ENCODE measurements at regions not wholly inside any gene's neighbourhood (a gene's known extent, or its start where the extent isn't known, plus 50 kb on each side); places are given as distances from the start of the nearest gene placed in this dataset.

GRCh38 chr1:212226467-212226866 is 58.7 kb upstream of the PPP2R5A start:
- TF ChIP-seq POLR2A (IDR thresholded peaks at IDR 0.05) (no peak), CTCF (IDR thresholded peaks at IDR 0.05) (no peak)
- 78 to 81% methylated on average over 3 of the region's 3 CpGs for WGBS, 2 donors
- intact Hi-C loops (cut with DNase I; ENCODE audit: low total_unique reads) = no loop called here
- no peak for DNase-seq (ENCODE audit: low spot score in 2 of 2)
- H3K4me3 ChIP-seq (ENCODE audit: low read depth, poor library complexity, severe bottlenecking) = no peak overlapping the region

DNA sequence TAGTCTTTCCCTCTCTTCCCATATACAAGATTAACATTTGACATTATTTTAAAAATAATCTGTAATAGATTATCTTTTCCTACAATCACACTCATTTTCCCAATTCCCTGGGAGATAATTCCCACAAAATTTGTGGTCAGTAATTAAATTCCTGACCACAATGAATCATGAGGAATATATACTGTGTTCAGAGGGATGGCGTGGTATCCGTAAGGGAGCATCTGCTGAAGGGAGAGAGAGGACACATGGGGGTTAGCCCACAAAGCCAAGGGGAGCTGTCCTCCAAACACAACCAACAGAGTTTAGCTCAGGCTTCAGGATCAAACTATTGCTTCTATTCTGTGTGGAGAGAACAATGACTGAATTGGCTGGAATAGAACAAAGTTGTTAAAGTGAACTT is 57.1 kb upstream of the PPP2R5A start:
- intact Hi-C loops (cut with DNase I; ENCODE audit: low total_unique reads) = no loop called here

DNA sequence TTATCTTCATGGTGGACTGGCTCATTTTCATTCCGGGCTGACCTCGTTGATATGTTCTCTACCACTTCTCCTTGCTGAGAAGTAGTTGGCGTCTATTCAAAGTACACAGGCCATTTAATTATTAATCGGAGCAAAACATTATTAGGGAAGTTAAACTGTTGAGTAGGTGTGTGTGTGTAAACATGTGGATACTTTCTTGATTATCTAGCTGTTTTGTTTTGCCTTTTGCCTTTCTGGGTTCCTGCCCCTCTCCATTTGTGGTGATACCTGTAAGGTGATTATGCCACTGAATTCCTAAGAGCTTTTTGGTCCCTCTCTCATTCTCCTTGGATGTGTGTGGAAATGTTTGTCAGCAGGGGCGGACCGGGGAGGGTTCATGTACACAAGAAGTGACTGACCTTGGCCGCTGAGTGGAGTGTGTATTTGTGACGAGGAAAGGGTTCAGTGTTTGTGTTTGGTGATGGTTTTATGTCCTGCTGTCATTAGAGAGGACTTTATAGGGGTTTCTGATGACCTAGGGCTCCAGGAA is 56.6 kb upstream of the PPP2R5A start:
- intact Hi-C loops (cut with DNase I; ENCODE audit: low total_unique reads) = no loop called here
- H3K4me3 ChIP-seq (ENCODE audit: low read depth, poor library complexity, severe bottlenecking) = no peak overlapping the region
- WGBS, 2 donors = 85 to 86% methylated on average over 8 of the region's 8 CpGs
- DNase-seq (ENCODE audit: low spot score in 2 of 2) = no peak
- no peak for TF ChIP-seq CTCF (IDR thresholded peaks at IDR 0.05)
- no peak for TF ChIP-seq POLR2A (IDR thresholded peaks at IDR 0.05)

More for the DNA sequence above, 57.1 kb upstream of the PPP2R5A start:
- no peak for DNase-seq (ENCODE audit: low spot score in 2 of 2)
- H3K4me3 ChIP-seq (ENCODE audit: low read depth, poor library complexity, severe bottlenecking) = no peak overlapping the region
- TF ChIP-seq POLR2A (IDR thresholded peaks at IDR 0.05) (no peak), CTCF (IDR thresholded peaks at IDR 0.05) (no peak)
- WGBS, 2 donors = 82 to 95% methylated on average over 2 of the region's 2 CpGs

GRCh38 chr1:212229654-212230053 is 55.6 kb upstream of the PPP2R5A start:
- 78 to 88% methylated on average over 2 of the region's 2 CpGs for WGBS, 2 donors
- TF ChIP-seq CTCF (IDR thresholded peaks at IDR 0.05) (no peak), POLR2A (IDR thresholded peaks at IDR 0.05) (no peak)
- intact Hi-C loops (cut with DNase I; ENCODE audit: low total_unique reads) = no loop called here
- no peak for DNase-seq (ENCODE audit: low spot score in 2 of 2)
- H3K4me3 ChIP-seq (ENCODE audit: low read depth, poor library complexity, severe bottlenecking) = no peak overlapping the region

DNA sequence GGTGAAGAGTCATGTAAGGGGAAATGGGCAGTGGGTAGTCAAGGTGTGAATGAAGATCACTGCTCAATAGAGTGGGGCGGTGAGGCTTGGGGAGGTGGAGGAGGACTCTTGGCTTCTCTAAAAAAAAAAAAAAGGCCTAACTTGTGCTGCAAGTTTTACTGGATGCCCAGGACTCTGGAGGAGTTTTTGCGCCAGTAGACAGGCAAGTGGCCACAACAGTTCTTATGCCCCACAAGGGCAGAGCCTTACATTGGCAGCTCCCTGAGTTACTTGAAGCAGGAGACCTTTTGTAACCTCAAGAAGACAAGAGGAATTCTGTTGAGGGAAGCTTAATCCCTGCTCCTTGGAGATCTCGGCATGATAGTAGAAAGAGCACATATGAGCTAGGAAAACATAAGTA is 54.9 kb upstream of the PPP2R5A start:
- TF ChIP-seq CTCF (IDR thresholded peaks at IDR 0.05) = no peak
- no peak for TF ChIP-seq POLR2A (IDR thresholded peaks at IDR 0.05)
- H3K4me3 ChIP-seq (ENCODE audit: low read depth, poor library complexity, severe bottlenecking) = no peak overlapping the region
- 79 to 87% methylated on average over 3 of the region's 3 CpGs for WGBS, 2 donors
- DNase-seq (ENCODE audit: low spot score in 2 of 2) = no peak
- intact Hi-C loops (cut with DNase I; ENCODE audit: low total_unique reads) = no loop called here

DNA sequence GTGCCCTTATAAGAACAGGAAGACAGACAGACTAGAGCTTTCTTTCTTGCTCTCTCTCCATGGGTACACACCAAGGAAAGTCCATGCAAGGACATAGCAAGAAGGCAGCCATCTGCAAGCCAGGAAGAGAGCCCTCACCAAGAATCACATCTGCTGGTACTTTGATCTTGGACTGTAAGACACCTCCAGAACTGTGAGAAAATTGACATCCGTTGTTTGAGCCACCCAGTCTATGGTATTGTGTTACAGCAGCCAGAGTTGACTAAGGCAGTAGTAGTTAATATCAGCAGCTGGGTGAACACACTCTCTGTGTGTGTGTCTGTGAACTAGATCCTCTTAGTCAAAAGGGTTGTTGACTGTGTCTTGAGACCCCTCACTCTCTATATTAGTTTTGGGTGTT is 53.8 kb upstream of the PPP2R5A start:
- no peak overlapping the region for H3K4me3 ChIP-seq (ENCODE audit: low read depth, poor library complexity, severe bottlenecking)
- DNase-seq (ENCODE audit: low spot score in 2 of 2) = no peak
- intact Hi-C loops (cut with DNase I; ENCODE audit: low total_unique reads) = no loop called here
- 85 to 86% methylated on average over 1 of the region's 1 CpG for WGBS, 2 donors
- TF ChIP-seq POLR2A (IDR thresholded peaks at IDR 0.05) = no peak
- TF ChIP-seq CTCF (IDR thresholded peaks at IDR 0.05) = no peak
